GM12865 (cell line): ENCODE measurements at regions not wholly inside any gene's neighbourhood (a gene's known extent, or its start where the extent isn't known, plus 50 kb on each side); places are given as distances from the start of the nearest gene placed in this dataset.

ENCODE experiments used
- DNase-seq: peaks from one replicate; pipeline ENCODE4 v3.0.0; 2010; ENCODE audit warnings: low read depth
- H3K4me3 ChIP-seq: 2 replicates; pipeline ENCODE4 v1.5.1; 2011; ENCODE audit warnings: mild to moderate bottlenecking, low read depth, low read length, control low read depth
- TF ChIP-seq, protein P1 (sequence below): IDR thresholded peaks from 2 replicates; pipeline ENCODE4 v1.5.1; 2011; ENCODE audit warnings: low read length, control low read depth, low read depth, inconsistent platforms; ENCODE audit not compliant: insufficient read depth; ENCODE audit errors: missing control alignments

DNA sequence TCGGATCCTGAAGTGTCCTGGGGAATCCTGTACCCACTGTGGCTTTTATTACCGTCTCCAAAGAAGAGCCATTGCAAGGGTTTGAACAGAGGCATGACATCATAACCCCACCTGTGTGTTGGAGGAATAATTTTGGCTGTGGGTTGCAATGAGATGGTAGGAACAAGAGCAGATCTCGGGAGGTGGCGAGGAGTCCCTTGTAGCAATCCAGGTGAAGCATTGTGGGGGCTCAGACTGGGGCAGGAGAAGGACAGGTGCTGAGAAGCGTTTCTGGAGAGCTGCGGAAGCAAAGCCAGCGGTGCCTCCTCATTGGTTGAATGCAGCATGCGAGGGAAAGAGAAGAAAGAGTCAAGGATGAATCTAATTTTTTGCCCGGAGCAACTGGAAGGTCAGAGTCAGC is 382.4 kb downstream of the EFNB2 start:
- TF ChIP-seq, protein P1, sequence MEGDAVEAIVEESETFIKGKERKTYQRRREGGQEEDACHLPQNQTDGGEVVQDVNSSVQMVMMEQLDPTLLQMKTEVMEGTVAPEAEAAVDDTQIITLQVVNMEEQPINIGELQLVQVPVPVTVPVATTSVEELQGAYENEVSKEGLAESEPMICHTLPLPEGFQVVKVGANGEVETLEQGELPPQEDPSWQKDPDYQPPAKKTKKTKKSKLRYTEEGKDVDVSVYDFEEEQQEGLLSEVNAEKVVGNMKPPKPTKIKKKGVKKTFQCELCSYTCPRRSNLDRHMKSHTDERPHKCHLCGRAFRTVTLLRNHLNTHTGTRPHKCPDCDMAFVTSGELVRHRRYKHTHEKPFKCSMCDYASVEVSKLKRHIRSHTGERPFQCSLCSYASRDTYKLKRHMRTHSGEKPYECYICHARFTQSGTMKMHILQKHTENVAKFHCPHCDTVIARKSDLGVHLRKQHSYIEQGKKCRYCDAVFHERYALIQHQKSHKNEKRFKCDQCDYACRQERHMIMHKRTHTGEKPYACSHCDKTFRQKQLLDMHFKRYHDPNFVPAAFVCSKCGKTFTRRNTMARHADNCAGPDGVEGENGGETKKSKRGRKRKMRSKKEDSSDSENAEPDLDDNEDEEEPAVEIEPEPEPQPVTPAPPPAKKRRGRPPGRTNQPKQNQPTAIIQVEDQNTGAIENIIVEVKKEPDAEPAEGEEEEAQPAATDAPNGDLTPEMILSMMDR: no peak
- DNase-seq: no peak
- H3K4me3 ChIP-seq: no peak overlapping the region

DNA sequence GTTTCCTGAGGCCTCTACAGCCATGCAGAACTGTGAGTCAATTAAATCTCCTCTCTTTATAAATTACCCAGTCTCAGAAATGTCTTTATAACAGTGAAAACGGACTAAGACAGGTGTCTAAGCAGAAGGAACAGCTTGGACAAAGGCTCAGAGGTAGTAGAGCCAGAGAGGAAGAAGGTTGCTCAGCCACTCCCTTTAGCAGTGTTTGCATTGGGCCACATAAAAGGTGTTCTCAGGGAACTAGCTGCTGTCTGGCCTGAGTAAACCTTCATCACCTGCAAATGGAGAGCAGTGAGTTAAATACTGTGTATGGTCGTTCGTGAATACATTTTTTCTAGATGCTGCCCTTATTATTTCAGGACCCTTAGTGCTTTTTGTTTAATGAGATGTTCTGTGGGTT is 383.4 kb downstream of the EFNB2 start:
- DNase-seq: no peak
- TF ChIP-seq, protein P1: no peak
- H3K4me3 ChIP-seq: no peak overlapping the region

DNA sequence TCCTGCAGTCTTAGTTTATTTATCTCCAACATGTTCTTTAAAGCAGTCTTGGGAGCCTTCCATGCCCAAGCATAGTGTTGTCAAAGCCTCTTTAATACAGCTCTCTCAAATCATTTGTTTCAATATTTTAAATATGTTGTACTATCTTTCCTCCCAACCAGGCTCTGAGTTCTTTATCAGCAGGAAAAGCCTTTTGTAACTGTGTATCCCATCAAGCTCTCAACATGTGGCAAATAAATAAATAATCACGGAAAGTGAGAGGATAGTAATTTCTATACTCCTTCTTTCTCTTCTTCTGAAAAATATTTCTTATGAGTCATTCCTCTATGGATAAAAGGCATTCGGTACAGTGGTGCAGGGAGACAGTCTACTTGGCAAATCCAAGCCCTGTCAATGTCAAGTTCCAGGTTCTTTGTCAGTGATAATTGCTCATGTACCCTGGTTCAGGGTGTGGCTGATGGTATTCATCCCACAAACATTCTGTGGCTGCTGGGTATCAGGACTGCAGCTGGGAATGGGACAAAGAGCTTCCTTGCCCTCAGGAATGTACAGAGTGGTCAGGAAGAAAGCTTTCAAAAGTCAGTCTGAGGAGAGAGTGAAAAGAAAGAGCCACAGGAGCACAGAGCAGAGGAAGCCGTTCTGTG is 384.3 kb downstream of the EFNB2 start:
- TF ChIP-seq, protein P1: no peak
- no peak overlapping the region for H3K4me3 ChIP-seq
- no peak for DNase-seq

DNA sequence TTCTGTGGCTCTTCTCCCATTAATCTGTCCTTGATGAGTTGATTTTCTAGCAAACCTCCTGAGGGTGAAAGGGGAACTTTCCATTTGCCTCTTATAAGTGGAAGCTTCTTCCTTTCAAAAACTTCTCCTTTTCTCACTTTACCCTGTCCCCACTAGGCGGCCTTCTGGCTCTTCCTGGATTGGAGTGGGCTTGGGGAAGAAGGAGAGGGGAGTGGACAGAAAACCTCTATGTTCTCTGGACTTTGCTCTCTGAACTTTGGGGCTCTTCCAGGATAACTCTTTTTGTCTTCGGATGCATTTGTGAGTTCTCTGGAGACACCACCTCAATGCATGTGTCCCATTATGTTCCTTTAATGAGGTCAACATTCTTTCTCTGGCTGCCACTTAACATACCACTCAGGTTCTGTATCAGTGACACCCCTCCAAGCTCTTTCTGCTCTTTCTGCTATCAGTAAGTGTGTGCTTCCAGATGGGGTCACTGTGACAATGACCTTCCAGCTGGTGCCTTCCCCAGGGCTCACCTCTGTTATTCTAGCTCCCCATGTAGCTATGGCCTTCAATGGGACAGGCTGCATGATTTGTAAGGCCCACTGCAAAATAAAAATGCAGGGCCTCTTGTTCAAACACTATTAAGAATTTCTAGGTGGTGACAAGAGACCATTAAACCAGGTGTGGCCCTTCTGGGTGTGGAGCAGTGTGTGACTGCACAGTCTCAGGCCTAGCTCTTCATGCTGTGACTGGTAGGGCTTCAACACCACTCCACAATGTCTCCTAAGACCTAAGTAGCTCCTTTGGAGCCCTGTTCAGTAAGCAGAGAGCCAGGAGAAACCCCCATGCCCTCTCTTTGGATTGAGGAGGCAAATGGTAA is 389.2 kb downstream of the EFNB2 start:
- no peak for DNase-seq
- no peak overlapping the region for H3K4me3 ChIP-seq
- TF ChIP-seq, protein P1: no peak

DNA sequence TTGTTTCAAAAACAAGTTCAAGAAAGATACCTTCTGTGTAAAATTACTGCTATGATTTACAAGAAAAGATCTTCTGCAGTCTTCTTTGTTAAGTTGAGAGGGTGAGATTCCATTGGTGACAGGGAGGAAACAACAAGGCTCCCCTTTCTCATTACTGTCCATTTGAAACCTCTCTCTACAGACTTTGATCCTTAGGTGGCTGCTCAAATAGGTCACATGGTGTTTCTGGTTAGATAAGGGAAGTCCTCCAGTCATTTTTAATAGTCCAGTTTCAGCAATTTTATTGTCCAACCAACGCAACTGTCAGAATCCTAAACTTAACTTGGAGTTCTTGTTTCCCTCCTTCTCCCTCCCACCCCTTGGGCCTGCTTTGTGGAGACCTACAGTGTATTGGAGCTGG is 390.4 kb downstream of the EFNB2 start:
- no peak for DNase-seq
- H3K4me3 ChIP-seq: no peak overlapping the region

DNA sequence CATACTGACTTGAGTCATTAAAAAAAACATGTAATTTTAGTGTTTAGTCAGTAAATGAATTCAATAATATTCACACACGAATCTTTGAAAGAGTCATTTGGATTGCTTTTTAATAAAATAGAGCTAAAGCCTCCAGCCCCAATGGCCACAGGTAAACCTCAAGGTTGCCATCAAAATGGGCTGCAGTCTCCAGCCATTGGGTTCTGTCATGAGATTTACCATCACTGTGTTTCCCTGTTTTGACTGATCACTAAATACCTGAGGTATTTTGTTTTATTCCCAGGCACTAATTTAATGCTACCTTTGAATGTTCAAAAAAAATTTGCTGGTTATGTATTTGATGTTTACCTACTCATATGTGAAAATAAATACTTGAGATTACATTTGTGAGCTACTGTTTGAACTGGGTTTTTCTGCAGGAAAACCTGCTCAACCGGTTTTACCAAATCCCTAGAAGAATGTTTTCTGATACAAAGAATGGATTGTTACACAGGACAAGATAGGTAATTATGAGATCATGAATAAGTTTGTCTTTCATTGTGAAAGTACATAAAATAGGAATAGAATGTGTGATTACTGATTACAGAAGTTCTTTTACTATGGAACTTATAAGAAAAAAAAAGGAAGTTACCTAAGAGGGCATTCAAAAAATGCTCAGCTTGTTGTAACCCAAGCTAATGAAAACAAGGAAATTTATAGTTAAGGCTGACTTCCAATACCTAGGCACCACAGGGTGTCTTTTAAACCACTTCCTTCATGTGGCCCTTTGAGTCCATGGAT is 391.3 kb downstream of the EFNB2 start:
- no peak for DNase-seq
- H3K4me3 ChIP-seq: no peak overlapping the region
- TF ChIP-seq, protein P1: no peak

More for the DNA sequence above, 390.4 kb downstream of the EFNB2 start:
- TF ChIP-seq, protein P1: no peak
